ENCODE measurements at regions not wholly inside any gene's neighbourhood (a gene's known extent, or its start where the extent isn't known, plus 50 kb on each side); places are given as distances from the start of the nearest gene placed in this dataset.

DNA sequence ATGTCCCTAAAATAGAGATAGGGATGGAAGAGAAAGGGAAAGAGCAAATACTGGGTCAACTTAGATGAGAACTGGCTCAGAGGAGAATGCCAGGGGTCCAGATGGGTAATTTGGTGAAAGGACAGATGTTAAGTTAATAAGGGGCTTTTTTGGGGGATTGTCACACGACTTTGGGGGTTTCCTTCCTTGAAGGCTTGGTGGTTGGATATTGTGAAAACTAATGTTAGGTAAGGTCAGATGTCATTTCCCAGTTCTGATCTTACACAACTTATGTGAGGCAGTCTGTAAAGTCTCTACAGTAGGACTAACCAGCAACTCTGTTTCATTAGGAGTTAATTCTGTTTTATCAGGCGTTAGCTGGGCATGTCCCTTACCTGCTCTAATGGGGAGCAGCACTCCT, 231.1 kb downstream of the NR2F2 start:
- TF ChIP-seq, protein P1, sequence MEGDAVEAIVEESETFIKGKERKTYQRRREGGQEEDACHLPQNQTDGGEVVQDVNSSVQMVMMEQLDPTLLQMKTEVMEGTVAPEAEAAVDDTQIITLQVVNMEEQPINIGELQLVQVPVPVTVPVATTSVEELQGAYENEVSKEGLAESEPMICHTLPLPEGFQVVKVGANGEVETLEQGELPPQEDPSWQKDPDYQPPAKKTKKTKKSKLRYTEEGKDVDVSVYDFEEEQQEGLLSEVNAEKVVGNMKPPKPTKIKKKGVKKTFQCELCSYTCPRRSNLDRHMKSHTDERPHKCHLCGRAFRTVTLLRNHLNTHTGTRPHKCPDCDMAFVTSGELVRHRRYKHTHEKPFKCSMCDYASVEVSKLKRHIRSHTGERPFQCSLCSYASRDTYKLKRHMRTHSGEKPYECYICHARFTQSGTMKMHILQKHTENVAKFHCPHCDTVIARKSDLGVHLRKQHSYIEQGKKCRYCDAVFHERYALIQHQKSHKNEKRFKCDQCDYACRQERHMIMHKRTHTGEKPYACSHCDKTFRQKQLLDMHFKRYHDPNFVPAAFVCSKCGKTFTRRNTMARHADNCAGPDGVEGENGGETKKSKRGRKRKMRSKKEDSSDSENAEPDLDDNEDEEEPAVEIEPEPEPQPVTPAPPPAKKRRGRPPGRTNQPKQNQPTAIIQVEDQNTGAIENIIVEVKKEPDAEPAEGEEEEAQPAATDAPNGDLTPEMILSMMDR (IDR thresholded peaks at IDR 0.05; ENCODE audit: poor library complexity), result no peak
- TF ChIP-seq EZH2 (IDR thresholded peaks at IDR 0.05; ENCODE audit: borderline replicate concordance) (no peak), EZH2phosphoT487 (IDR thresholded peaks at IDR 0.05; ENCODE audit: low read depth, severe bottlenecking, unreplicated experiment) (no peak)
